HG03520 (cell line): ENCODE measurements at regions not wholly inside any gene's neighbourhood (a gene's known extent, or its start where the extent isn't known, plus 50 kb on each side); places are given as distances from the start of the nearest gene placed in this dataset.

Experiments used
- ATAC-seq: cut with Tn5 transposase; IDR thresholded peaks from one replicate; pipeline ENCODE4 v1.9.1; 2021; ENCODE audit warnings: mild to moderate bottlenecking, moderate library complexity; ENCODE audit not compliant: unreplicated experiment

DNA sequence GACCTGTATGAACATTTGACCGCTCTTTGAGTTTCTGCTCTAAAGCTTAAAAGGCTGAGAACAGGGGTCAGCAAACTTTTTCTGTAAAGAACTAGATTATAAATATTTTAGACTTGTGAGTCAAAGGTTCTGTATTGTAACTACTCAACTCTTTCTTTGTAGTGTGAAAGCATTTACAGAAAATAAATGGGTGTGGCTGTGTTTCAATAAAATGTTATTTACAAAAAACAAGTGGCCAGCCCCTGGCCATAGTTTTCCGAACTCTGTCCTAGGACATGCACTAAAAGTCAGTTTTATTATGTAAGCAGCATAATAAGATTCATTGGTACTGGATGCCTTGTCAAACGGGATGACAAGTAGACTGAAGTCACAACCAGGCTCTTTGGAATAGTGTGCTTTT is 434.9 kb downstream of the ZEB2 start:
- no peak for ATAC-seq

DNA sequence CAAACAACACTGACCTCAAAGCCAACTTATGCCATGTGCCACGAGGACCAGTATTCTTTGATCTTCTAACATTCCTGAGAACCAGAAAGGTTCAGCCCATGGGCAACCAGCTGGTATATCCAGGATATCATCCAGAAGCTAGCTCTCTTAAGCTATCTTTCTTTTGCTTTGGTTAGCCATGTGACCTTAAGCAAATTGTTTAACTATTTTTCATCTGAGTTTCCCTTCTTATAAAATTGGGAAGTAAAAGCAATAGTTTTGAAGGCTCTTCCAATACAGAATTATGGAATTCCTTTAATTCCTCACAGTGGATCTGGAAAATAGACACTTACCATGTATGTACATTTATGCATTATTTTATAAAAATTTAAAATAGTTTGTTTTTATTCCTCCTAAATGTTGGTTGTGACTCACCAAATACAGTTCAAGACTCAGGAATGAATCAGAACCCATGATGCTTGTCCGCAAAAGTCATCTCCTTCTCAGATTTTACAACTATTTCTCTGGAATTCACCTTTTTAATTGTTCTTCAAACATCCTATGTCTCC is 435.7 kb downstream of the ZEB2 start:
- no peak for ATAC-seq

- no peak for ATAC-seq
Observed at GRCh38 chr2:144083211-144083610, 436.7 kb downstream of the ZEB2 start.

GRCh38 chr2:144082777-144083176 is 437.1 kb downstream of the ZEB2 start:
- no peak for ATAC-seq

DNA sequence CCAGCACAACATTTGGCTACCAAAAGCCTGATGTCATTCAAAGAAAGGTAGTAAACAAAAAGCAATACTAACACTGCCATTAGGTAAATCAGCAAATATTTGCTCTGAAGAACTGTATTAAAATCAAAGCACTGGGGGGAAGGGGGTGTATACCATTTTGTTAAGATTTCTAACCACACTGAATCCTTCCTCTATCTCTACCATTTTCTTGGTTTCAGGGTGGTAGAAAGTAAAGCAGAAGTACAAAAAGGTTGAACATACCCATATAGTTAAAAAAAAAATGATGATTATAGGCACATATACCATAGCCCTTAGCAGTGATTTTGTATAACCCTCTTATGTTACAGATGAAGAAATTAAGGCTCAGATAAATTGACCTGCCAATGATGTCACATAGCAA is 437.6 kb downstream of the ZEB2 start:
- no peak for ATAC-seq

DNA sequence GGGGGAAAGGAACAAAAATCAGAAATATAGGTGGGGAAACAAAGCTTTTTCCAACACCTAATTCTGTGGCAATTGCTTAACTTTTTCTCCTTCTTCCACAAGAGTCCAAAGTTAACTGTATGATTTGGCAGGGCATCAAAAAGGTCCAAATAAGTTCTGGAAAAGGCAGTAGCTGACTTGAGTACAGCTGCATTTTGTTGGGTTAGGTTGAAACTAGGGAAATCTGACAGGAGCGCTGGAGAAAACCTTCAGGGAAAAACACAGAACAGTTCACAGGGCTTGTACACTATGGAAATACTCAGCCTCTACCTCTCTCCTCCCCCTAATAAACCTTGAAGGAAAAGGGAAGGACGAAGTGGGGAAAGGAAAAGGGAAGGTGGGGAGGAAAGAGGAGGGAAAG is 438.6 kb downstream of the ZEB2 start:
- no peak for ATAC-seq

- ATAC-seq = no peak
Observed at GRCh38 chr2:144079803-144080202, 440.1 kb downstream of the ZEB2 start.

GRCh38 chr2:144078802-144079724 is 440.9 kb downstream of the ZEB2 start:
- no peak for ATAC-seq

DNA sequence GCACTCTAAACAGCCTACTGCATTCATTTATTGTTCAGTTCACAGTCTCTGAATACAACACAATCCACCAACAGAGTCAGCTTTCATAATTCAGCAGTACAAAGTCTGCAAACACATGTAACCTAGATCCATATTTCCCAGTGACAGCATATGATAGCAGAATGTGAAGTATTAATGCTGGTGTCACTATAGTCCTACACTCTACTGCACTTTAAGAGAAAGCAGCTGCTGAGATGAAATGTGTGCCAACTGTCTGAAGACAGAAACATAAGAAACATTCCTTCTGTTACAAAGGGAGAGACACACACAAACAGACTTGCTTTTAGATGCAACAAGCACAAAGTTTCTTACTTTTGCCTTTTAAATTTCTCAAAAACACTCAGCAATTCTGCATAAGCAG is 441.8 kb downstream of the ZEB2 start:
- ATAC-seq = no peak

DNA sequence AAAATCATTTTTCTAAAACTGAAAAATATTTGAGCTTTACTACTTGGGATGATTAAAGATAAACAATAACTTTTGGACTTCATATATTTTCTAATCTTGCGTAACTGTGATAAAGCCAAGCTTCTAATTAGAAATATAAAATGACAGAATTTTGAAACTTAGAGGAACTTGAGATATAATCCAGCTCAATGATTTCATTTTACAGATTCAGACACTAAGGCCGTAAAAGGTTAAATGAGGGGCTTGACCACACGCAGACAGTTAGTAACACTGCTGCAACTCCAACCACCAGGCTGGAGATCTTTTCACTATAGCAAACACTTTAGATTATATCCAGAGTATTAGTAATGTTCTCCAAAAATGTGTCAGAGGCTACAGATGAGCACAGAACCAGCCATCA is 445.5 kb downstream of the ZEB2 start:
- ATAC-seq = no peak

DNA sequence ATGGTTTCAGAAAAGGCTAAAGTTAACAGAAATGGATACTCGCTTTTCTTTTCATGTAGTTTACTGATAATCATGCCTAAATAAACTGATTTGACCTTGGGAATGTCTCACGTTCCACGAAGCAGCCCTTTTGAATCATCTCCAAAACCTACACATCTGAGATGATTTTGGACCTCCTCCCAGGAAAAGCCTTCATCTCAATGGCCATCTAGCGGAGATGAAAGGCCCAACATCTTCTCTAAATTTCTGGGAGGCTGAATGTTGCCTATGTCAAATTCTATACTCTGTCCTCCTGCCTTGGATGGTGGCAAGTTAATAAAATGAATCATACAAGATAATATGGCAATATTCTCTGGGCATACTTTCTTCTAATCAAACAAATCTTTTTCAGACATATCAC is 448.5 kb downstream of the ZEB2 start:
- no peak for ATAC-seq

- no peak for ATAC-seq
Observed at GRCh38 chr2:144067506-144067905, 452.4 kb downstream of the ZEB2 start.

DNA sequence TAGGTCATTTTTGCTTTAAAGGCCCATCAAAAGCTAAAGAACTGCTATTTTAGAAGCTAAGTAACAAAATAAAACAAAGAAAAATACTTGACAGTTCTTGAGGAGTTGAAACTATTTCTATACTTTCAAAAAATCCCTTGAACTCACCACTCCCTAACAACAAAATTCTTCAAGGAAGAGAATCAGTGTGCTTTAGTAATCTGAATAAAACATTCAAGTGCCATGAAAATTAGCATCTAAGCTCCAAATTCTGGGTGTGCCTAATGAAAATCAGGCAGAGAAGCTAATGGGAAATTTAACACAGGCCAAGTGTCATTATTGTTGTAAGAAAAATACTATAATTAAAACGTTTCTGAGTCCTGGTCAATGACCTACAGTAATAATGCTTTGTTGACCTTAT is 456.3 kb downstream of the ZEB2 start:
- no peak for ATAC-seq

DNA sequence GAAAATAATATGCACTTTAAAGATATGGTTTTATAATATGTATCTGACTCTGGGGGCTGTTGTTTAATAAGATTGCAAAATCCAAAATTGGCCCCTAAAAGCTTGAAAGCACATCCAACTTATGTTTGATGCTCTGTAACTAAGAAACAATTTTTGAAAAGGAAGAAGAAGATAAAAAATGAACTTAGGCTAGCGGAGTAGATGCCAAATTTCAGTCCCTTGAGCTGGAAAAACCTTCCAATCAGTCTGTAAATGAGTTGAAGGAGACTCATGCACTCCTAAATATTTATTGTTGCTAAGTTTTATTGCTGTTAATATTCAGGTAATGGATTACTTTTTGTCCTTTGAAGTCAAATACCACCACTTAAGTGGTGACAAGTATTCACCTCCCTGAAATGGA is 465.0 kb downstream of the ZEB2 start:
- no peak for ATAC-seq

DNA sequence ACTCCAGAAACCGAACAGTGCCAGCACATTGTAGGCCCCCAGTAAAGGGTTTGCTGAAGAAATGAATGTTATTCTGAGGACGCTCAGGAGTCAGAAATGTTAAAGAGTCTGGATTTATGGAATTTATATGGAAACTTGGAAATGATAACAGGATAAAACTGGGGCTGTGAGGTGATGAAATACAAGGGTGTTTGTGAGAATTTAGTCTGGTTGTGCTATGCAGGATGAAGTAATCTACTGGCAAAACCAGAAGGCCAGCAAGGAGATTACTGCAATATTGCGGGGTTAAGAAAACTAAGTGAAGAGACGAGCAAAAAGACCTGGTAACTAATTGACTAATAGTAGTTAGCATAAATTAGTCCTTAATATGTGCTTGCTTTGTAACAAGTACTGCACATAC is 467.8 kb downstream of the ZEB2 start:
- no peak for ATAC-seq

DNA sequence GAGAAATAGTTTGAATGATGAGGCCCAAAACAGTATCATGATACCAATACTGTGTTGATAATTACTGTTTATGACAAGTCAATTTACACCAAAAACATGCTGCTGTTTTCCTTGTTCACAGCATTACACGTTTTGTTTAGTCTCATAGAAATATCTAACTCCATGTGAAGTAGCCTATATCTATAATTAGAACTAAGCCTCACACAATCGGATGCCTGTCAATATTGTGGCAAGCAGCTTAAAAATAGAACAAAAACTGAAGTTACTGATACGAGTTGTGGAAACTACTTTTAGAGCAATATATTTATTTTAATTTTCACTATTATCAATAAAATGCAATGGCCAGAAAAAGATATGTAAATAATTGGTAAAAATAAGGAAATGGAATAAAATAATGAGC is 470.8 kb downstream of the ZEB2 start:
- ATAC-seq = no peak

DNA sequence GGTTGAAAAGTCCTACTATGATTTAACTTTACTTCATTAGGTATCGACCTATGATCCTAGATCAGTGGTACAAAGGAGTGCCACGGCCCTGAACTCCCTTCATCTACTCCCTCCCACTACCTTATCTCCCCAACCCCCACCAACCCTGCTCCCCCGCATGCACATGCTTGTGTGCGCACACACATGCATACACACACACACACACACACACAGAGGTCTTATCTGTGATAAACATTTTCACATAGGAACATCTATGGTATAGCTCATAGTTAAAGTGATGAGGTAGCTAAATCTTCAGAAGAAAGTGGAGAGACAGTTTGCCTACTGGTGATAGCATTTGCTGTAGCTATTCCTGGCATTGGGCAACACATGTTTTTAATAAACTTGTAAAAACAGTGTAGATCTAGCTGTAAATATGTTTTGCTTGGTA is 471.3 kb downstream of the ZEB2 start:
- no peak for ATAC-seq

DNA sequence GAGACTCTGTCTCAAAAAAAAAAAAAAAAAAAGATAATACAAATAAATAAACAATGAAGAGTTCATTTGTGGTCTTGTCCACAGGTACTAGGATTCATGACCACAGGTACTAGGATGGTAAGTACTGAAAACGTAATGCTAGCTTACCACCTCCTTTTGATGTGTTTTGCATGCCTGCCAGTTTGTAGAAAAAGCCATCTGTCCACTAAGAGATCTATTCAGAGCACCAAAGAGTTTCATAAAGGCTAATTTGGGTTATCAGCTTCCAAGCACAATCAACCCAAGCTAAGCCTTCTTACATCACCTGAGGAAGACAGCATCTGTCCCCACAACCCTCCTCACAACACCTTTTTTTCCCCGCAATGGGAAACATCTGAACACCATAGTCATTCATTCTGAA is 477.2 kb downstream of the ZEB2 start:
- no peak for ATAC-seq

GRCh38 chr2:144041612-144042011 is 478.3 kb downstream of the ZEB2 start:
- no peak for ATAC-seq

DNA sequence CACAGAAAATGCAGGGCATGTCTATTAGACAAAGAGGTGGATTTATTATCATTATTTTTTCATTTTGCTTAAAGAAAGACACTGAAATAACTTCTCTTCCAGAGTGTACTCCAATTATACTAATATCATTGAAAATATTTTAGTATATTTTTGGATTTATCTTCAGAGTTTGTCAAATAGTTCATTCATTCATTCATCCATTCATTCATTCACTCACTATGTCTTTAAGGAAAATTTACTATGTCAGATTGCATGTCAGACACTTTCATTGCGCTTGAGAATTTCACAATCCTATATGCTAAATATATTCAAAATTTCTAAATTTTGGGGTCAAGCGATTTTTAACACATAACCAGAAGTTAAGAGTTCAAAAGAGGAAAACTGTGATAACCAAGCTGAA is 479.1 kb downstream of the ZEB2 start:
- no peak for ATAC-seq

- ATAC-seq = no peak
Observed at GRCh38 chr2:144032566-144032965, 487.4 kb downstream of the ZEB2 start.

DNA sequence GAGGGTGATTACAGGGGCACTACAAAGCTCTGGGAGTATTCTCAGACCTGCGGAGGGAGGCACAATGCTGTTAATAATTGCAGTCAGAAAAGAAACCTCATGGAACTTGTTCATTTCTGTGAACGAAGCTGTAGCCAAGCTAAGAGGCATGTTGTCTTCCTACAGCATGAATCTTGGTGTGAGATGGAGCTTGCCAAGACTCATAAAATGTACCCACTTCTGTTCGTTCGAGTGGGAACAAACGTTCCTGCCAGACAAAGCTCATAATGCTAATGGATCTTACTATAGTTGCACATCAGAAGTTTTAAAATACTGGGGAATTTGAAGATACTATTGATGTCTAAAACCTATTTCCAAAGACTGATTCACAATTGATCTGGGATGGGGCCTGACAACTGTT is 489.1 kb downstream of the ZEB2 start:
- no peak for ATAC-seq

DNA sequence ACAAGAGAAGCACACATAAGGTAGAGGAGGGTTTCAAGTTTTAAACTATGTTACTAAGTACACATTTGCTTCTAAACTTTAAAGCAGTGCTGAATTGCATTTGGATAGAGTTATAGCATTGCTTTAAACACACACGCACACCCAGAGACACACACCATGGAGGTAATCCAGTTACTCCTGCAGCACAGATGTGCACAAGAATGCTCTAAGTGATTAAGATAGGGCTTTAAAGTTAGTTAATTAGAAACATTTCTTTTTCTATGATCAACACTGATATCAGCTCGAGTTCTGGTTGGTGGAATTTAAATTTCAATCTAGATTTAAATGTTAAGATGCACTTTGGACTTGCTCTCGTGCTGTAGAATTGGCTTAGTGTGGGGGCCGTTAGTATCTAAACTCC is 492.3 kb downstream of the ZEB2 start:
- no peak for ATAC-seq
